ENCODE measurements at regions not wholly inside any gene's neighbourhood (a gene's known extent, or its start where the extent isn't known, plus 50 kb on each side); places are given as distances from the start of the nearest gene placed in this dataset.
A peak's percentile ranks its signal among the peaks of the same experiment; 100 is the strongest.

DNA sequence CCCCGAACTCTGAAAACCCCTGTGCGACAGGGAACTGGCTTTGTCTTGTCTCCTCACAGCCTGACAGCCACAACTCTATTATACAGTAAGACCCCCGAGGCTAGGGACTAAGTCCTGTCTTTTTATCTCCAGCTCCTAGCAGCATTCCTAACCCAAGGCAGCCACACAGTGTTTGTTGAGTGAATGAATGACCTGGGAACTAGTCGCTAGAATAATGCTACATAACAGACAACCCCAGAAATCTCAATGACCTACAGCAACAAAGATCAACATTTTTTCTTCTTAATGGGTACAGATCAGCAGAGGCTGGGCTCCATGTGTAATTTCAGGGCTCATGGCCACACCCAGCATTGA, 71.4 kb upstream of the TNRC6C start:
- H3K4me2 ChIP-seq (ENCODE audit: low read depth, low read length), result peak overlapping the region; percentile 67
- no peaks in the 10 kb centered on the region for H3K36me3 ChIP-seq (replicated peaks in 1 of 2; ENCODE audit: control insufficient read depth in 1 of 2, insufficient read depth in 2 of 2, low read length in 2 of 2)
- no peak for ATAC-seq
- peaks cover 13% of the 10 kb centered on the region for H3K4me1 ChIP-seq (ENCODE audit: insufficient read depth, low read length)
- H3K4me3 ChIP-seq (replicated peaks in 1 of 3; ENCODE audit: insufficient read depth in 1 of 3, low read depth in 2 of 3, low read length in 3 of 3), result peak overlapping the region in 1 of 3 experiments; percentile 52; a peak in 1 of 6 replicates
- ChIA-PET CTCF (ENCODE audit: low intra/inter-chr PET ratio, low total read pairs) (no interaction called here), POLR2A (interaction anchor here (1.4 kb wide), 1 partner anchor 71 kb away, joined by 4 read pairs; the partner anchor contains the start of gene TNRC6C)
- no peaks in the 10 kb centered on the region for H3K9me3 ChIP-seq (ENCODE audit: low read length)
- DNase-seq (ENCODE audit: low spot score), result no peak
- H3K79me2 ChIP-seq (ENCODE audit: insufficient read depth, low read length), result no peaks in the 10 kb centered on the region
- WGBS (ENCODE audit: low lambda C conversion rate), result 59% methylated on average over 4 of the region's 4 CpGs
- H3K27me3 ChIP-seq (ENCODE audit: control insufficient read depth in 1 of 2, insufficient read depth in 2 of 2, low read length in 2 of 2), result peaks cover 10 to 76% of the 10 kb centered on the region in 2 experiments
- no peak overlapping the region for H3K27ac ChIP-seq (ENCODE audit: extremely low read length, insufficient read depth, low read length)
- intact Hi-C loops (cut with micrococcal nuclease; ENCODE audit: unreplicated experiment), result no loop called here
- BruUV-seq (replicated peaks), result no TSS peak
- no peaks in the 10 kb centered on the region; the same call in 1 of the 2 replicates for H4K20me1 ChIP-seq (ENCODE audit: insufficient read depth, low read length)
- peak; percentile 88 for TF ChIP-seq ZNF3 (CRISPR knock-in tag; IDR thresholded peaks at IDR 0.05)
- TF ChIP-seq KDM1A (CRISPR knock-in tag; IDR thresholded peaks at IDR 0.05), result no peak
- TF ChIP-seq DR1 (CRISPR knock-in tag; IDR thresholded peaks at IDR 0.05), result no peak
- TF ChIP-seq, protein P1, sequence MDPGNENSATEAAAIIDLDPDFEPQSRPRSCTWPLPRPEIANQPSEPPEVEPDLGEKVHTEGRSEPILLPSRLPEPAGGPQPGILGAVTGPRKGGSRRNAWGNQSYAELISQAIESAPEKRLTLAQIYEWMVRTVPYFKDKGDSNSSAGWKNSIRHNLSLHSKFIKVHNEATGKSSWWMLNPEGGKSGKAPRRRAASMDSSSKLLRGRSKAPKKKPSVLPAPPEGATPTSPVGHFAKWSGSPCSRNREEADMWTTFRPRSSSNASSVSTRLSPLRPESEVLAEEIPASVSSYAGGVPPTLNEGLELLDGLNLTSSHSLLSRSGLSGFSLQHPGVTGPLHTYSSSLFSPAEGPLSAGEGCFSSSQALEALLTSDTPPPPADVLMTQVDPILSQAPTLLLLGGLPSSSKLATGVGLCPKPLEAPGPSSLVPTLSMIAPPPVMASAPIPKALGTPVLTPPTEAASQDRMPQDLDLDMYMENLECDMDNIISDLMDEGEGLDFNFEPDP (CRISPR knock-in tag; conservative IDR thresholded peaks at IDR 0.05), result 0 out of 2 replicates have a peak, but pooled peaks have one; percentile 39
- TF ChIP-seq SALL2 (CRISPR knock-in tag; IDR thresholded peaks at IDR 0.05), result no peak
- no peak for TF ChIP-seq NFIC (IDR thresholded peaks at IDR 0.05; ENCODE audit: low read length)
- TF ChIP-seq, protein P2, sequence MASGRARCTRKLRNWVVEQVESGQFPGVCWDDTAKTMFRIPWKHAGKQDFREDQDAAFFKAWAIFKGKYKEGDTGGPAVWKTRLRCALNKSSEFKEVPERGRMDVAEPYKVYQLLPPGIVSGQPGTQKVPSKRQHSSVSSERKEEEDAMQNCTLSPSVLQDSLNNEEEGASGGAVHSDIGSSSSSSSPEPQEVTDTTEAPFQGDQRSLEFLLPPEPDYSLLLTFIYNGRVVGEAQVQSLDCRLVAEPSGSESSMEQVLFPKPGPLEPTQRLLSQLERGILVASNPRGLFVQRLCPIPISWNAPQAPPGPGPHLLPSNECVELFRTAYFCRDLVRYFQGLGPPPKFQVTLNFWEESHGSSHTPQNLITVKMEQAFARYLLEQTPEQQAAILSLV (CRISPR knock-in tag; IDR thresholded peaks at IDR 0.05; ENCODE audit: borderline replicate concordance), result no peak
- TF ChIP-seq ZNF17 (CRISPR knock-in tag; IDR thresholded peaks at IDR 0.05), result no peak
- no peak for TF ChIP-seq ZNF510 (CRISPR knock-in tag; IDR thresholded peaks at IDR 0.05; ENCODE audit: low read depth)
- no peak for TF ChIP-seq LCORL (IDR thresholded peaks at IDR 0.05)
- no peak for TF ChIP-seq LCORL (CRISPR knock-in tag; IDR thresholded peaks at IDR 0.05)
- no peak for TF ChIP-seq TSC22D2 (CRISPR knock-in tag; IDR thresholded peaks at IDR 0.05; ENCODE audit: borderline replicate concordance)
- TF ChIP-seq KLF13 (CRISPR knock-in tag; IDR thresholded peaks at IDR 0.05), result no peak
- no peak for TF ChIP-seq TBP (CRISPR knock-in tag; IDR thresholded peaks at IDR 0.05)
- TF ChIP-seq ZFP36L1 (CRISPR knock-in tag; IDR thresholded peaks at IDR 0.05), result no peak
- TF ChIP-seq GATAD1 (CRISPR knock-in tag; IDR thresholded peaks at IDR 0.05), result no peak
- TF ChIP-seq, protein P3, sequence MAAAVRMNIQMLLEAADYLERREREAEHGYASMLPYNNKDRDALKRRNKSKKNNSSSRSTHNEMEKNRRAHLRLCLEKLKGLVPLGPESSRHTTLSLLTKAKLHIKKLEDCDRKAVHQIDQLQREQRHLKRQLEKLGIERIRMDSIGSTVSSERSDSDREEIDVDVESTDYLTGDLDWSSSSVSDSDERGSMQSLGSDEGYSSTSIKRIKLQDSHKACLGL (CRISPR knock-in tag; IDR thresholded peaks at IDR 0.05), result no peak
- FAIRE-seq, result no peak
- in situ Hi-C loops (cut with HindIII; ENCODE audit: extremely low pct_ligation_motif_present, low pct_unique_long_range_greater_than_20kb), result no loop called here
- no peak overlapping the region for H3K9ac ChIP-seq (ENCODE audit: insufficient read depth, low read depth, low read length)
- H2AFZ ChIP-seq (ENCODE audit: low read length), result no peak overlapping the region

Data from HepG2 (cell line).